HL-60 (cell line): ENCODE measurements at regions not wholly inside any gene's neighbourhood (a gene's known extent, or its start where the extent isn't known, plus 50 kb on each side); places are given as distances from the start of the nearest gene placed in this dataset.
"Not testable (repeated sequence)": the region's sequence is repeated elsewhere in the genome, so short reads cannot be mapped to it uniquely, and the experiment has no call there.

ENCODE experiments used
- DNase-seq, 2 experiments: peaks; one replicate each; pipeline ENCODE4 v3.0.0-alpha.2; 2010 to 2020; ENCODE audit warnings: low read depth in 1 of 2, low spot score in 1 of 2
- H3K27ac ChIP-seq: fragments of 250-450 bp; sonication (Bioruptor Pico); replicated peaks from 2 replicates; pipeline ENCODE4 v1.5.1; 2020; ENCODE audit warnings: mild to moderate bottlenecking, moderate library complexity
- H3K27me3 ChIP-seq: fragments of 250-450 bp; sonication (Bioruptor Pico); 2 replicates; pipeline ENCODE4 v1.5.1; 2021; ENCODE audit warnings: mild to moderate bottlenecking, moderate library complexity; ENCODE audit not compliant: insufficient read depth, poor library complexity, severe bottlenecking
- H3K4me3 ChIP-seq: replicated peaks from 2 replicates; pipeline ENCODE4 v1.5.1; 2011; ENCODE audit warnings: mild to moderate bottlenecking, control low read depth, low read length; ENCODE audit not compliant: insufficient read depth
- GABPA ChIP-seq: IDR thresholded peaks from 2 replicates; pipeline ENCODE4 v1.6.1; 2012; ENCODE audit warnings: low read depth
- POLR2AphosphoS5 ChIP-seq: IDR thresholded peaks from 2 replicates; pipeline ENCODE4 v1.6.1; 2012; ENCODE audit warnings: low read depth
- SPI1 ChIP-seq: IDR thresholded peaks from 2 replicates; pipeline ENCODE4 v1.6.1; 2012; ENCODE audit warnings: low read depth, mild to moderate bottlenecking, borderline replicate concordance
- TF ChIP-seq, protein P1 (sequence below): IDR thresholded peaks from one replicate; pipeline ENCODE4 v1.5.1; 2011; ENCODE audit warnings: low read length, control low read depth, inconsistent platforms; ENCODE audit not compliant: insufficient read depth
- TF ChIP-seq, protein P2 (sequence below): IDR thresholded peaks from 2 replicates; pipeline ENCODE4 v1.6.1; 2012; ENCODE audit warnings: low read depth; ENCODE audit not compliant: insufficient replicate concordance

DNA sequence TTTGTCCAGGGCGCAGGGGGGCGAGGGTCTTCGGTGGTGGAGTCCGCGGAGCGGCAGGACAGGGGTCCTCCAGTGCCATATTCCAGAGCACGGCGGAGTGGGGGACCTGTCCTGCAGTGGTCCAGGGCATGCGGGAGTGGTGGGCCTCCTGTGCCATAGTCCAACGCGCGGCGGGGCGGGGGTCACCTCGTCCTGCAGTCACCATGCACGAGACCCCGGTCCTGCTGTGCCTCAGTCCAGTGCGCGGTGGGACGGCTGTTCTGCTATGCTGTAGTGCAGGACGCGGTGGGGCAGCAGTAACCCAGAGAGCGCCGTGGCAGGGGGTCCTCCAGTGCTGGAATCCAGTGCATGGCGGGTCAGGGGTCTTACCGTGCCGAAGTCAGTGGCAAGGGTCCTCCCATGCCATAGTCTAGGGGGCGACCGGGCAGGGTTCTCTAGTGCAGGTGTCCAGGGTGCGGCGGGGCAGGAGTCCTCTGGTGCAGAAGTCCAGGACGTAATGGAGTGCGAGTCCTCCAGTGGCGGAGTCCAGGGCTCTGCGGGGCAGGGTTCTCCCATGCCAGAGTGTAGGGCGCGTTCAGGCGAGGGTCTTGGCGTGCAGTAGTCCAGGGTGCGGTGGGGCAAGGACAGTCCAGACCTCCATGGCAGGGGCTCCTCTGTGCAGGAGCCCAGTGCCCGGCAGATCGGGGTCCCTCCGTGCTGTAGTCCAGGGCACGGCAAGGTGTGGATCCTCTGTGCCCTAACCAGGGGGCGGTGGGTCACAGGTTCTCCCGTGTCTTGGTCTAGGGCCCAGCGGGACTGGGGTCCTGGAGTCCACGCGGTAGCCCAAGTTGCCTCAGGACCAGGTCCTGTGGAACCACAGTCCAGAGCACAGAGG lies 130.4 kb downstream of the CCDC74A start:
- TF ChIP-seq, protein P1, sequence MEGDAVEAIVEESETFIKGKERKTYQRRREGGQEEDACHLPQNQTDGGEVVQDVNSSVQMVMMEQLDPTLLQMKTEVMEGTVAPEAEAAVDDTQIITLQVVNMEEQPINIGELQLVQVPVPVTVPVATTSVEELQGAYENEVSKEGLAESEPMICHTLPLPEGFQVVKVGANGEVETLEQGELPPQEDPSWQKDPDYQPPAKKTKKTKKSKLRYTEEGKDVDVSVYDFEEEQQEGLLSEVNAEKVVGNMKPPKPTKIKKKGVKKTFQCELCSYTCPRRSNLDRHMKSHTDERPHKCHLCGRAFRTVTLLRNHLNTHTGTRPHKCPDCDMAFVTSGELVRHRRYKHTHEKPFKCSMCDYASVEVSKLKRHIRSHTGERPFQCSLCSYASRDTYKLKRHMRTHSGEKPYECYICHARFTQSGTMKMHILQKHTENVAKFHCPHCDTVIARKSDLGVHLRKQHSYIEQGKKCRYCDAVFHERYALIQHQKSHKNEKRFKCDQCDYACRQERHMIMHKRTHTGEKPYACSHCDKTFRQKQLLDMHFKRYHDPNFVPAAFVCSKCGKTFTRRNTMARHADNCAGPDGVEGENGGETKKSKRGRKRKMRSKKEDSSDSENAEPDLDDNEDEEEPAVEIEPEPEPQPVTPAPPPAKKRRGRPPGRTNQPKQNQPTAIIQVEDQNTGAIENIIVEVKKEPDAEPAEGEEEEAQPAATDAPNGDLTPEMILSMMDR, result no peak
- no peak for TF ChIP-seq SPI1
- TF ChIP-seq POLR2AphosphoS5, result no peak
- H3K27ac ChIP-seq, result no peak overlapping the region
- H3K4me3 ChIP-seq, result no peak overlapping the region
- DNase-seq, result no peak
- no peaks in the 10 kb centered on the region for H3K27me3 ChIP-seq

DNA sequence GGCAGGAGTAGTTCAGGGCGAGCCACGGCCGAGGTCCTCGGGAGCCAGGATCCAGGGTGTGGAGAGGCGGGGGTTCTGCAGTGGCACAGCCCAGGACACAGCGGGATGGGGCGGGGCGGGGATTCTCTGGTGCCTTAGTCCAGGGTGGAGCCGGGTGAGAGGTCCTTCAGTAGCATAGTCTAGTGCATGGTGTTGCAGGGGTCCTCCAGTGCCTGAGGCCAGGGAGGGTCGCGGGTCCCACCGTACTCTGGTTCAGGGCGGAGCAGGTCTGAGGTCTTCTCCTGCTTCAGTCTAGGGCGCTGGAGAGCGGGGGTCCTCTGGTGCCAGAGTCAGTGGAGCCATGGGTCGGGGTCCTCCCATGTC lies 131.1 kb downstream of the CCDC74A start:
- Histone ChIP-seq H3K4me3 (no peak overlapping the region), H3K27me3 (no peaks in the 10 kb centered on the region), H3K27ac (no peak overlapping the region)
- DNase-seq, result no peak
- TF ChIP-seq POLR2AphosphoS5, result no peak
- TF ChIP-seq GABPA, result no peak
- TF ChIP-seq, protein P2, sequence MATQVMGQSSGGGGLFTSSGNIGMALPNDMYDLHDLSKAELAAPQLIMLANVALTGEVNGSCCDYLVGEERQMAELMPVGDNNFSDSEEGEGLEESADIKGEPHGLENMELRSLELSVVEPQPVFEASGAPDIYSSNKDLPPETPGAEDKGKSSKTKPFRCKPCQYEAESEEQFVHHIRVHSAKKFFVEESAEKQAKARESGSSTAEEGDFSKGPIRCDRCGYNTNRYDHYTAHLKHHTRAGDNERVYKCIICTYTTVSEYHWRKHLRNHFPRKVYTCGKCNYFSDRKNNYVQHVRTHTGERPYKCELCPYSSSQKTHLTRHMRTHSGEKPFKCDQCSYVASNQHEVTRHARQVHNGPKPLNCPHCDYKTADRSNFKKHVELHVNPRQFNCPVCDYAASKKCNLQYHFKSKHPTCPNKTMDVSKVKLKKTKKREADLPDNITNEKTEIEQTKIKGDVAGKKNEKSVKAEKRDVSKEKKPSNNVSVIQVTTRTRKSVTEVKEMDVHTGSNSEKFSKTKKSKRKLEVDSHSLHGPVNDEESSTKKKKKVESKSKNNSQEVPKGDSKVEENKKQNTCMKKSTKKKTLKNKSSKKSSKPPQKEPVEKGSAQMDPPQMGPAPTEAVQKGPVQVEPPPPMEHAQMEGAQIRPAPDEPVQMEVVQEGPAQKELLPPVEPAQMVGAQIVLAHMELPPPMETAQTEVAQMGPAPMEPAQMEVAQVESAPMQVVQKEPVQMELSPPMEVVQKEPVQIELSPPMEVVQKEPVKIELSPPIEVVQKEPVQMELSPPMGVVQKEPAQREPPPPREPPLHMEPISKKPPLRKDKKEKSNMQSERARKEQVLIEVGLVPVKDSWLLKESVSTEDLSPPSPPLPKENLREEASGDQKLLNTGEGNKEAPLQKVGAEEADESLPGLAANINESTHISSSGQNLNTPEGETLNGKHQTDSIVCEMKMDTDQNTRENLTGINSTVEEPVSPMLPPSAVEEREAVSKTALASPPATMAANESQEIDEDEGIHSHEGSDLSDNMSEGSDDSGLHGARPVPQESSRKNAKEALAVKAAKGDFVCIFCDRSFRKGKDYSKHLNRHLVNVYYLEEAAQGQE, result no peak
- TF ChIP-seq SPI1, result no peak
- TF ChIP-seq, protein P1, result no peak

DNA sequence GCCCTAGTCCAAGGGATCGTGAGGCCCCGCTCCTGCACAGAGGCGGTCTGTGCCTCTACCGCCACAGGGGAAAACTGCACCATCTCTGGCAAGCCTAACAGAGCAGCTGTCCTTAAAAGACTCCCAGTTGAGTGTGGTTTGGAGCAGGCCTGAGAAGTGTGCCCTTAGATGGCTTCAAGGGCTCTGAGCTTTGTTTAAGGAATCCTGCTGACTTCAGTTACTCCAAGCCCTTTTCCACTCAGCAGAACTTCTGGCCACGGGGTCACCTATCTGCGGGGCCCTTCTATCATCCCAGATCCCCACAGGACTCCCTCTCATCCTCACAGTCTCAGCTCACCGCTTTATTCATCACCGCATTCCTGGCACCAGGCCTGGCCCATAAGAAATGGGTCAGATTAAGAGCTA lies 131.5 kb downstream of the CCDC74A start:
- TF ChIP-seq, protein P1, result no peak
- TF ChIP-seq POLR2AphosphoS5 (no peak), SPI1 (no peak), GABPA (no peak)
- TF ChIP-seq, protein P2, result no peak
- Histone ChIP-seq H3K4me3 (no peak overlapping the region), H3K27me3 (no peaks in the 10 kb centered on the region), H3K27ac (no peak overlapping the region)
- no peak for DNase-seq

DNA sequence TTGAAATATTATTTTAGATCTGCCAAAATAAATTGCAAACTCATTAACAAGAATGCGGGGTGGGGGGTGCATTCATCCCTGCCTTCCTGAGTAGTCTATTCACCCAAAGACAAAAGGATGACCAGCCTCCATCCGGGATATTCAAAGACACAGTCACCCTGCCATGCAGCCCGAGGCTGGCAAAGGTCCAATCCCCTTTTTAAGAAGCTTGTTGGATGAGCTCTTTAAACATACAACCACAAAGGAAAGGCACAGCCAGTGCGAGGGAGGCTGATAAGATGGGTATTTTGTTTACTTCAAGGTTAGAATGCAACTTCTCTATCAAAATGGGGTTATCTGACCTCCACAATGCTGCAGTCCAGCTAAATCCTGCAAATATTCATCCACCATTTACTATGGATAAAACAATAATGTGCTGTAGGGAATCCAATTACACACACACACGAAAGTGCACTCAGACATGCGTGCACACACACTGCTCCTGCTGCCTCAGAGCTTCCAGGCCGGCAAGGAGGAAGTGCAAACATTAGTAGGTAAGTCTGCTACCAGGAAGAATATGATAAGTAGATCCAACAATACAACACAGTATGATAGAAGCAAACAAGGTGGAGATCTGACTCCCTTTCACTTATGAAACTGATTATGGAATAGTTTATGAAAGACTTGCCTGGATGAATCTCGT lies 133.6 kb downstream of the CCDC74A start:
- H3K4me3 ChIP-seq, H3K27ac ChIP-seq, DNase-seq, H3K27me3 ChIP-seq: not testable (repeated sequence)

DNA sequence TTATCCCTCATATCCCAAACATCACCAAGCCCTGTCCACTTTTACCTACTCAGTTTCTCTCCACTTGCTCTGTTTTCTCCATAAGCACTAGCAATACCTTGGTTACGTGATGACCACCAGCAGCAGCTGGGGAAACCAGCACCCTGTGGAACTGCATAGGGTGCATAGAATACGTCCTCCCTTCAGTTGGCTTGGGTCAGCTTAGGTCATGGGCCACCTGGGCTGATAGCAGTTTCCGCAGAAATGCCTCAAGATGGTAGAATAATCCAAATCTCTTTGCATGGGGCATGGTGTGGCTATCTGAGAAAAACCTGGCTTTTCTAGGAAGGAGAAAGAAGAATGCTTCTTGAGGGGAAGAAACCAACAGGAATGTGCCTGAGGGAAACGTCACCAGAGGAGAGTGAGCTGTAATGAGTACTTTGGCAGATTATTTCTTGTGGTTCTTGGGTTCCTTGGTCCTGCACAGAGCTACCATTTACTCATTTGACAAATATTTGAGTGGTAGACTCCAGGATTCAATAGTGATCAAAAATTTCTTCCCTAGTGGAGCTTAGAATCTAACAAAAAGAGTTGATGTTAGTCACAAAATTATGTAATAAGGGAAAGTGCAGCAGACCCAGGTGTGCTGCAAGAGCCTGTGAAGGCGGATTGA lies 134.3 kb downstream of the CCDC74A start:
- H3K27ac ChIP-seq, H3K4me3 ChIP-seq, H3K27me3 ChIP-seq, DNase-seq: not testable (repeated sequence)

DNA sequence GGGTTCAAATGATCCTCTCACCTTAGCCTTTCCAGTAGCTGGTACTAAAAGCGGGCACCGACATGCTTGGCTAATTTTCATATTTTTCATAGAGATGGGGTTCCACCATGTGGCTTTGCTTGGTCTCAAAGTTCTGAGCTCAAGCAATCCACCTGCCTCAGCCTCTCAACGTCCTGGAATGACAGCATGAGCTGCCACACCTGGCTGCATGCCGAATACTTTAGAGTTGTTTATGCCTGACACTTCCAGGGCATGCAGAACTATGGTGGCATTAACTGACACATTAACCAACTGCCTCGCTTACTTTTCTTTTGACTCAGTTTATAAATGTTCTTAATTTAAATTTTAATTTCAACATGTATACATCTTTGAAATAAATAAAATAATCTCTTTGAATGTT lies 135.8 kb downstream of the CCDC74A start:
- H3K27me3 ChIP-seq, DNase-seq, H3K4me3 ChIP-seq, H3K27ac ChIP-seq: not testable (repeated sequence)

DNA sequence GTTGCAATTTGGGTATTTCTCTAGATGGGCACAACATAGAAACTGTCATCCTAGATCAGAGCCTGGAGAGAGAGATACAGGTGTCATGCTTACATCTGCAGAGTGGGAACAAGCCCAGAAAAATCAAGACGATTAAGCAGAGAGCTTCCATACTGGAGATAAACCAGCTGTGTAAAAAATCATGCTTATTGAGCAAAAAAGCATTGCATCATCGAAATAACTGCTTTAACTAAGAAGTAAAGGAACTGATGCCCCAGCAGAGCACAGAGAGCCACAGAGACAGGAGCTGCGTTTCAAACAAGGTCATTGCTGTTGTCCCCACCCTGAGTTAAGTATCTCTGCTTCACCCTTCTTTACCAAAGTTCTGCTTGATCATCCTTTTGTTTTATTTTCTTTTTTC lies 138.0 kb downstream of the CCDC74A start:
- not testable (repeated sequence) for H3K27me3 ChIP-seq, H3K4me3 ChIP-seq, H3K27ac ChIP-seq
- DNase-seq, result peak; percentile 23 to 80
